Nephron progenitor cell (in vitro differentiated cells): ENCODE measurements at regions not wholly inside any gene's neighbourhood (a gene's known extent, or its start where the extent isn't known, plus 50 kb on each side); places are given as distances from the start of the nearest gene placed in this dataset.

Experiments used
- DNase-seq: peaks from one replicate; pipeline ENCODE4 v3.0.0; 2021
- H3K27ac Mint-ChIP-seq: 2 replicates; pipeline ENCODE4 v1.8.0; 2021; ENCODE audit warnings: mild to moderate bottlenecking, moderate library complexity, mixed read lengths
- H3K27me3 Mint-ChIP-seq: 2 replicates; pipeline ENCODE4 v1.8.0; 2021; ENCODE audit warnings: mild to moderate bottlenecking, low read depth, mixed read lengths; ENCODE audit not compliant: poor library complexity
- H3K36me3 Mint-ChIP-seq: 2 replicates; pipeline ENCODE4 v1.8.0; 2021; ENCODE audit warnings: low read depth, mixed read lengths
- H3K4me1 Mint-ChIP-seq: 2 replicates; pipeline ENCODE4 v1.8.0; 2021; ENCODE audit warnings: mixed read lengths
- H3K4me3 Mint-ChIP-seq: 2 replicates; pipeline ENCODE4 v1.8.0; 2021; ENCODE audit warnings: mild to moderate bottlenecking, moderate library complexity, mixed read lengths
- H3K9me3 Mint-ChIP-seq: 2 replicates; pipeline ENCODE4 v1.8.0; 2021; ENCODE audit warnings: mild to moderate bottlenecking, moderate library complexity, mixed read lengths
- CTCF ChIP-seq: fragments of 200-600 bp; sonication (generic); IDR thresholded peaks from 2 replicates; pipeline ENCODE4 v1.5.0; 2021; ENCODE audit warnings: antibody characterized with exemption

- Mint-ChIP-seq H3K27me3 (peaks cover 2% of the 10 kb centered on the region), H3K27ac (no peak overlapping the region), H3K4me3 (no peak overlapping the region), H3K9me3 (peaks cover 11% of the 10 kb centered on the region), H3K4me1 (no peaks in the 10 kb centered on the region), H3K36me3 (no peaks in the 10 kb centered on the region)
- TF ChIP-seq CTCF: no peak
- DNase-seq: no peak
Measured at GRCh38 chr21:35585878-35586277, 474.4 kb downstream of the SETD4 start.

- Mint-ChIP-seq H3K4me1 (no peaks in the 10 kb centered on the region), H3K36me3 (no peaks in the 10 kb centered on the region), H3K27ac (no peak overlapping the region), H3K9me3 (peaks cover 9% of the 10 kb centered on the region), H3K4me3 (no peak overlapping the region), H3K27me3 (peaks cover 2% of the 10 kb centered on the region)
- no peak for DNase-seq
- TF ChIP-seq CTCF: no peak
Measured at GRCh38 chr21:35585155-35585554, 475.2 kb downstream of the SETD4 start.

GRCh38 chr21:35583566-35584216 is 476.6 kb downstream of the SETD4 start:
- TF ChIP-seq CTCF: no peak
- peaks cover 2% of the 10 kb centered on the region for H3K27me3 Mint-ChIP-seq
- no peaks in the 10 kb centered on the region for H3K9me3 Mint-ChIP-seq
- H3K4me1 Mint-ChIP-seq: peaks cover under 1% of the 10 kb centered on the region
- DNase-seq: no peak
- H3K27ac Mint-ChIP-seq: no peak overlapping the region
- H3K4me3 Mint-ChIP-seq: no peak overlapping the region
- no peaks in the 10 kb centered on the region for H3K36me3 Mint-ChIP-seq

GRCh38 chr21:35582731-35583130 is 477.6 kb downstream of the SETD4 start:
- peaks cover 6% of the 10 kb centered on the region for H3K4me1 Mint-ChIP-seq

GRCh38 chr21:35581640-35582039 is 478.7 kb downstream of the SETD4 start:
- H3K36me3 Mint-ChIP-seq: no peaks in the 10 kb centered on the region
- no peak overlapping the region for H3K4me3 Mint-ChIP-seq
- TF ChIP-seq CTCF: no peak
- H3K4me1 Mint-ChIP-seq: peaks cover 9% of the 10 kb centered on the region
- H3K27ac Mint-ChIP-seq: no peak overlapping the region
- H3K27me3 Mint-ChIP-seq: no peaks in the 10 kb centered on the region
- no peaks in the 10 kb centered on the region for H3K9me3 Mint-ChIP-seq
- no peak for DNase-seq

More at GRCh38 chr21:35582731-35583130, 477.6 kb downstream of the SETD4 start:
- Mint-ChIP-seq H3K27ac (no peak overlapping the region), H3K9me3 (no peaks in the 10 kb centered on the region), H3K4me3 (no peak overlapping the region), H3K27me3 (no peaks in the 10 kb centered on the region), H3K36me3 (no peaks in the 10 kb centered on the region)
- no peak for DNase-seq
- no peak for TF ChIP-seq CTCF
